HL-60 (cell line): ENCODE measurements at regions not wholly inside any gene's neighbourhood (a gene's known extent, or its start where the extent isn't known, plus 50 kb on each side); places are given as distances from the start of the nearest gene placed in this dataset.

Experiments used
- POLR2AphosphoS5 ChIP-seq: IDR thresholded peaks from 2 replicates; pipeline ENCODE4 v1.6.1; 2012; ENCODE audit warnings: low read depth
- TF ChIP-seq, protein P1 (sequence below): IDR thresholded peaks from one replicate; pipeline ENCODE4 v1.5.1; 2011; ENCODE audit warnings: low read length, control low read depth, inconsistent platforms; ENCODE audit not compliant: insufficient read depth
- TF ChIP-seq, protein P2 (sequence below): IDR thresholded peaks from 2 replicates; pipeline ENCODE4 v1.6.1; 2012; ENCODE audit warnings: low read depth; ENCODE audit not compliant: insufficient replicate concordance

- TF ChIP-seq, protein P1, sequence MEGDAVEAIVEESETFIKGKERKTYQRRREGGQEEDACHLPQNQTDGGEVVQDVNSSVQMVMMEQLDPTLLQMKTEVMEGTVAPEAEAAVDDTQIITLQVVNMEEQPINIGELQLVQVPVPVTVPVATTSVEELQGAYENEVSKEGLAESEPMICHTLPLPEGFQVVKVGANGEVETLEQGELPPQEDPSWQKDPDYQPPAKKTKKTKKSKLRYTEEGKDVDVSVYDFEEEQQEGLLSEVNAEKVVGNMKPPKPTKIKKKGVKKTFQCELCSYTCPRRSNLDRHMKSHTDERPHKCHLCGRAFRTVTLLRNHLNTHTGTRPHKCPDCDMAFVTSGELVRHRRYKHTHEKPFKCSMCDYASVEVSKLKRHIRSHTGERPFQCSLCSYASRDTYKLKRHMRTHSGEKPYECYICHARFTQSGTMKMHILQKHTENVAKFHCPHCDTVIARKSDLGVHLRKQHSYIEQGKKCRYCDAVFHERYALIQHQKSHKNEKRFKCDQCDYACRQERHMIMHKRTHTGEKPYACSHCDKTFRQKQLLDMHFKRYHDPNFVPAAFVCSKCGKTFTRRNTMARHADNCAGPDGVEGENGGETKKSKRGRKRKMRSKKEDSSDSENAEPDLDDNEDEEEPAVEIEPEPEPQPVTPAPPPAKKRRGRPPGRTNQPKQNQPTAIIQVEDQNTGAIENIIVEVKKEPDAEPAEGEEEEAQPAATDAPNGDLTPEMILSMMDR, result no peak
- TF ChIP-seq POLR2AphosphoS5, result no peak
- TF ChIP-seq, protein P2, sequence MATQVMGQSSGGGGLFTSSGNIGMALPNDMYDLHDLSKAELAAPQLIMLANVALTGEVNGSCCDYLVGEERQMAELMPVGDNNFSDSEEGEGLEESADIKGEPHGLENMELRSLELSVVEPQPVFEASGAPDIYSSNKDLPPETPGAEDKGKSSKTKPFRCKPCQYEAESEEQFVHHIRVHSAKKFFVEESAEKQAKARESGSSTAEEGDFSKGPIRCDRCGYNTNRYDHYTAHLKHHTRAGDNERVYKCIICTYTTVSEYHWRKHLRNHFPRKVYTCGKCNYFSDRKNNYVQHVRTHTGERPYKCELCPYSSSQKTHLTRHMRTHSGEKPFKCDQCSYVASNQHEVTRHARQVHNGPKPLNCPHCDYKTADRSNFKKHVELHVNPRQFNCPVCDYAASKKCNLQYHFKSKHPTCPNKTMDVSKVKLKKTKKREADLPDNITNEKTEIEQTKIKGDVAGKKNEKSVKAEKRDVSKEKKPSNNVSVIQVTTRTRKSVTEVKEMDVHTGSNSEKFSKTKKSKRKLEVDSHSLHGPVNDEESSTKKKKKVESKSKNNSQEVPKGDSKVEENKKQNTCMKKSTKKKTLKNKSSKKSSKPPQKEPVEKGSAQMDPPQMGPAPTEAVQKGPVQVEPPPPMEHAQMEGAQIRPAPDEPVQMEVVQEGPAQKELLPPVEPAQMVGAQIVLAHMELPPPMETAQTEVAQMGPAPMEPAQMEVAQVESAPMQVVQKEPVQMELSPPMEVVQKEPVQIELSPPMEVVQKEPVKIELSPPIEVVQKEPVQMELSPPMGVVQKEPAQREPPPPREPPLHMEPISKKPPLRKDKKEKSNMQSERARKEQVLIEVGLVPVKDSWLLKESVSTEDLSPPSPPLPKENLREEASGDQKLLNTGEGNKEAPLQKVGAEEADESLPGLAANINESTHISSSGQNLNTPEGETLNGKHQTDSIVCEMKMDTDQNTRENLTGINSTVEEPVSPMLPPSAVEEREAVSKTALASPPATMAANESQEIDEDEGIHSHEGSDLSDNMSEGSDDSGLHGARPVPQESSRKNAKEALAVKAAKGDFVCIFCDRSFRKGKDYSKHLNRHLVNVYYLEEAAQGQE, result no peak
Observed at GRCh38 chr13:74346960-74347359, 212.8 kb upstream of the KLF12 start.
